Panc1 (cell line): ENCODE measurements at regions not wholly inside any gene's neighbourhood (a gene's known extent, or its start where the extent isn't known, plus 50 kb on each side); places are given as distances from the start of the nearest gene placed in this dataset.

Source experiments
- CTCF ChIP-seq: fragments of 450-650 bp; IDR thresholded peaks from 2 replicates; pipeline ENCODE4 v1.5.1; 2017; ENCODE audit warnings: mild to moderate bottlenecking
- POLR2AphosphoS5 ChIP-seq: IDR thresholded peaks from 2 replicates; pipeline ENCODE4 v1.6.1; 2012; ENCODE audit warnings: mild to moderate bottlenecking, low read depth, low read length, moderate library complexity
- SIN3A ChIP-seq: IDR thresholded peaks from 2 replicates; pipeline ENCODE4 v1.6.1; 2012; ENCODE audit warnings: low read depth, mild to moderate bottlenecking, low read length, moderate library complexity, borderline replicate concordance; ENCODE audit not compliant: insufficient read depth

DNA sequence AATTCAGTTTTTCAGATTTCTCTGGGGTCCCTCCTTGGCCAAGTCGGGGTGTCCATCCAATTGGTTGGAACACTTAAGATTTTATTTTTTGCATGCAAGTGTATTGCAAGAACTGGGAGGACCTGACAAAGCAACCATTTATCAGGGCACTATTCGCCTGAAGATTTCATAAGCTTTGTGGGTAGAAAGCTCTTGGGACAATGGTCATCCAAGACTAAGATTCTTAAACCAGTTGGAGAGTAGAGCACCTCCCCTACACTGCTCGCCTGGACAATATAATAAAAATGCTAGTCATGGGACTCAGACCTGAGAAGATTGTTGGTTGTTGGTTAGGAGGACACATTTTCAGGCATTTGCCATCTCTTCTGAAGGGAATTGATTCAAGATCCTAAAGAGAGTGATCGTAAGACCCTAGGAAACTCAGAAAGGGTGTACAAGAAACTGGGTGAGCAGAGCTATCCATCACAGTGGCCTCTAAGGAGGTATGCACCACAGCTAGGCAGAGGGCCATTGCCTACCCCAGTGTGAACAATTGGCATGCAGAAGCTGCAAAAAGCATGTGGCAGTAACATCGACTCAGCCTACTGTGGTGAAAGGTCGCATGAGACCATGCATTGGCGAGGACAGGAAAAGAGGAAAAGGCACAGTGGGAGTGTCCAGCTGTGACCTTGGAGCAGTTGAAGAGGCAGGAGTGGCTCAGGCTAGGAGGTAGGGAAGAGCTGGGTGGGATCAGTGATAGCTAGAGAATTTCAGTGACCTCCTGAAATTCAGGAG lies 1235.3 kb upstream of the AUTS2 start:
- TF ChIP-seq CTCF (no peak), SIN3A (no peak), POLR2AphosphoS5 (no peak)
